ENCODE measurements at regions not wholly inside any gene's neighbourhood (a gene's known extent, or its start where the extent isn't known, plus 50 kb on each side); places are given as distances from the start of the nearest gene placed in this dataset.

- no peaks in the 10 kb centered on the region for H3K79me2 ChIP-seq (ENCODE audit: low read depth)
- Mint-ChIP-seq H3K36me3 (no peaks in the 10 kb centered on the region), H3K27ac (no peak overlapping the region), H3K4me1 (no peaks in the 10 kb centered on the region), H3K27me3 (ENCODE audit: insufficient read depth, low read depth) (no peaks in the 10 kb centered on the region), H3K9me3 (peaks cover 2% of the 10 kb centered on the region), H3K4me3 (no peak overlapping the region)
- no peak overlapping the region for H3K9ac ChIP-seq
- no peaks in the 10 kb centered on the region for H3K36me3 ChIP-seq
- H2AFZ ChIP-seq (replicated peaks) = no peak overlapping the region
- H3K4me3 ChIP-seq = no peak overlapping the region
- no peaks in the 10 kb centered on the region for H3K9me3 ChIP-seq (ENCODE audit: low read depth)
- TF ChIP-seq EZH2 (IDR thresholded peaks at IDR 0.05) (no peak), CTCF (IDR thresholded peaks at IDR 0.05) (no peak), EZH2phosphoT487 (IDR thresholded peaks at IDR 0.05) (no peak)
- no peak overlapping the region for H3K27ac ChIP-seq
- H4K20me1 ChIP-seq (ENCODE audit: low read depth) = no peaks in the 10 kb centered on the region
- H3K4me1 ChIP-seq = no peaks in the 10 kb centered on the region
- H3K27me3 ChIP-seq = no peaks in the 10 kb centered on the region
- H3K4me2 ChIP-seq = no peak overlapping the region
- no peaks in the 10 kb centered on the region for H3F3A ChIP-seq (ENCODE audit: low read depth)
- no peak for DNase-seq (ENCODE audit: low spot score)
Measured at GRCh38 chr2:116645155-116645554, 1169.3 kb upstream of the DDX18 start.

- no peaks in the 10 kb centered on the region for H3K4me1 ChIP-seq
- no peaks in the 10 kb centered on the region for H3K27me3 Mint-ChIP-seq (ENCODE audit: insufficient read depth, low read depth)
- no peak overlapping the region for H3K4me3 ChIP-seq
- H3K4me1 Mint-ChIP-seq = no peaks in the 10 kb centered on the region
- no peak overlapping the region for H3K4me3 Mint-ChIP-seq
- no peak overlapping the region for H3K9ac ChIP-seq
- H3K4me2 ChIP-seq = no peak overlapping the region
- no peak overlapping the region for H3K27ac ChIP-seq
- no peaks in the 10 kb centered on the region for H3K27me3 ChIP-seq
- no peaks in the 10 kb centered on the region for H3K79me2 ChIP-seq (ENCODE audit: low read depth)
- TF ChIP-seq EZH2 (IDR thresholded peaks at IDR 0.05) (no peak), CTCF (IDR thresholded peaks at IDR 0.05) (no peak), EZH2phosphoT487 (IDR thresholded peaks at IDR 0.05) (no peak)
- no peaks in the 10 kb centered on the region for H3K36me3 Mint-ChIP-seq
- H3K36me3 ChIP-seq = no peaks in the 10 kb centered on the region
- DNase-seq (ENCODE audit: low spot score) = no peak
- H3K27ac Mint-ChIP-seq = no peak overlapping the region
- H3K9me3 ChIP-seq (ENCODE audit: low read depth) = no peaks in the 10 kb centered on the region
- H4K20me1 ChIP-seq (ENCODE audit: low read depth) = no peaks in the 10 kb centered on the region
- no peak overlapping the region for H2AFZ ChIP-seq (replicated peaks)
- no peaks in the 10 kb centered on the region for H3K9me3 Mint-ChIP-seq
- no peaks in the 10 kb centered on the region for H3F3A ChIP-seq (ENCODE audit: low read depth)
Measured at GRCh38 chr2:116668691-116669090, 1145.8 kb upstream of the DDX18 start.

GRCh38 chr2:116669782-116670181, 1144.7 kb upstream of the DDX18 start:
- Mint-ChIP-seq H3K27me3 (ENCODE audit: insufficient read depth, low read depth) (no peaks in the 10 kb centered on the region), H3K36me3 (no peaks in the 10 kb centered on the region), H3K4me1 (no peaks in the 10 kb centered on the region), H3K27ac (no peak overlapping the region), H3K9me3 (no peaks in the 10 kb centered on the region), H3K4me3 (no peak overlapping the region)
- no peaks in the 10 kb centered on the region for H3F3A ChIP-seq (ENCODE audit: low read depth)
- no peaks in the 10 kb centered on the region for H4K20me1 ChIP-seq (ENCODE audit: low read depth)
- no peaks in the 10 kb centered on the region for H3K36me3 ChIP-seq
- H3K9ac ChIP-seq = no peak overlapping the region
- no peak overlapping the region for H3K27ac ChIP-seq
- no peak overlapping the region for H2AFZ ChIP-seq (replicated peaks)
- no peaks in the 10 kb centered on the region for H3K4me1 ChIP-seq
- H3K4me2 ChIP-seq = no peak overlapping the region
- no peaks in the 10 kb centered on the region for H3K79me2 ChIP-seq (ENCODE audit: low read depth)
- DNase-seq (ENCODE audit: low spot score) = no peak
- TF ChIP-seq CTCF (IDR thresholded peaks at IDR 0.05) = no peak
- TF ChIP-seq EZH2phosphoT487 (IDR thresholded peaks at IDR 0.05) = no peak
- TF ChIP-seq EZH2 (IDR thresholded peaks at IDR 0.05) = no peak
- no peaks in the 10 kb centered on the region for H3K27me3 ChIP-seq
- H3K4me3 ChIP-seq = no peak overlapping the region
- H3K9me3 ChIP-seq (ENCODE audit: low read depth) = no peaks in the 10 kb centered on the region

- no peaks in the 10 kb centered on the region for H3K79me2 ChIP-seq (ENCODE audit: low read depth)
- no peak for TF ChIP-seq CTCF (IDR thresholded peaks at IDR 0.05)
- no peak for TF ChIP-seq EZH2phosphoT487 (IDR thresholded peaks at IDR 0.05)
- TF ChIP-seq EZH2 (IDR thresholded peaks at IDR 0.05) = no peak
- H3K27me3 Mint-ChIP-seq (ENCODE audit: insufficient read depth, low read depth) = no peaks in the 10 kb centered on the region
- no peaks in the 10 kb centered on the region for H3K4me1 Mint-ChIP-seq
- H2AFZ ChIP-seq (replicated peaks) = no peak overlapping the region
- DNase-seq (ENCODE audit: low spot score) = no peak
- H3F3A ChIP-seq (ENCODE audit: low read depth) = no peaks in the 10 kb centered on the region
- H3K36me3 ChIP-seq = no peaks in the 10 kb centered on the region
- H3K27ac Mint-ChIP-seq = no peak overlapping the region
- H3K9me3 ChIP-seq (ENCODE audit: low read depth) = no peaks in the 10 kb centered on the region
- H3K4me1 ChIP-seq = no peaks in the 10 kb centered on the region
- no peaks in the 10 kb centered on the region for H3K36me3 Mint-ChIP-seq
- H3K9me3 Mint-ChIP-seq = no peaks in the 10 kb centered on the region
- no peak overlapping the region for H3K27ac ChIP-seq
- H3K4me3 ChIP-seq = no peak overlapping the region
- H3K4me3 Mint-ChIP-seq = no peak overlapping the region
- H4K20me1 ChIP-seq (ENCODE audit: low read depth) = no peaks in the 10 kb centered on the region
- no peak overlapping the region for H3K4me2 ChIP-seq
- no peak overlapping the region for H3K9ac ChIP-seq
- no peaks in the 10 kb centered on the region for H3K27me3 ChIP-seq
Measured at GRCh38 chr2:116674188-116674587, 1140.3 kb upstream of the DDX18 start.

Measured in neural progenitor cell (in vitro differentiated cells).